22Rv1 (cell line): ENCODE measurements at regions not wholly inside any gene's neighbourhood (a gene's known extent, or its start where the extent isn't known, plus 50 kb on each side); places are given as distances from the start of the nearest gene placed in this dataset.
"Not testable (repeated sequence)": the region's sequence is repeated elsewhere in the genome, so short reads cannot be mapped to it uniquely, and the experiment has no call there.

Experiments
- H3K27ac ChIP-seq: fragments of 450-650 bp; 2 replicates; pipeline ENCODE4 v1.5.1; 2017
- ZFX ChIP-seq: fragments of 450-650 bp; IDR thresholded peaks from 2 replicates; pipeline ENCODE4 v1.6.1; 2017; ENCODE audit warnings: antibody characterized with exemption, borderline replicate concordance
- TF ChIP-seq, protein P1 (sequence below): fragments of 450-650 bp; IDR thresholded peaks from 2 replicates; pipeline ENCODE4 v1.5.1; 2017; ENCODE audit warnings: mild to moderate bottlenecking

DNA sequence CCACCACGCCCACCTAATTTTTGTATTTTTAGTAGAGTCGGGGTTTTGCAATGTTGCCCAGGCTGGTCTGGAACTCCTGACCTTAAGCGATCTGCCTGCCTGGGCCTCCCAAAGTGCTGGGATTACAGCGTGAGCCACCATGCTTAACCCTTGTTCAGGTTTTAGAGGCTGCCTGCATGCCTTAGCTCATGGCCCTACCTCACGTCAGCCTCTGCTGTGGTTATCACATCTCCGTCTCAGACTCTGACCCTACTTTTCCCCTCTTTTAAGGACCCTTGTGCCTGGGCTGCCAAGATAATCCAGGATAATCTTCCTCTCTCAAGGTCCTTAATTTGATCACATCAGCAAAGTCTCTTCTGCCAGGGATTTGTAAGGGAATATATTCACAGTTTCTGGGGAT lies 98.2 kb upstream of the PMAIP1 start:
- TF ChIP-seq ZFX: no peak
- TF ChIP-seq, protein P1, sequence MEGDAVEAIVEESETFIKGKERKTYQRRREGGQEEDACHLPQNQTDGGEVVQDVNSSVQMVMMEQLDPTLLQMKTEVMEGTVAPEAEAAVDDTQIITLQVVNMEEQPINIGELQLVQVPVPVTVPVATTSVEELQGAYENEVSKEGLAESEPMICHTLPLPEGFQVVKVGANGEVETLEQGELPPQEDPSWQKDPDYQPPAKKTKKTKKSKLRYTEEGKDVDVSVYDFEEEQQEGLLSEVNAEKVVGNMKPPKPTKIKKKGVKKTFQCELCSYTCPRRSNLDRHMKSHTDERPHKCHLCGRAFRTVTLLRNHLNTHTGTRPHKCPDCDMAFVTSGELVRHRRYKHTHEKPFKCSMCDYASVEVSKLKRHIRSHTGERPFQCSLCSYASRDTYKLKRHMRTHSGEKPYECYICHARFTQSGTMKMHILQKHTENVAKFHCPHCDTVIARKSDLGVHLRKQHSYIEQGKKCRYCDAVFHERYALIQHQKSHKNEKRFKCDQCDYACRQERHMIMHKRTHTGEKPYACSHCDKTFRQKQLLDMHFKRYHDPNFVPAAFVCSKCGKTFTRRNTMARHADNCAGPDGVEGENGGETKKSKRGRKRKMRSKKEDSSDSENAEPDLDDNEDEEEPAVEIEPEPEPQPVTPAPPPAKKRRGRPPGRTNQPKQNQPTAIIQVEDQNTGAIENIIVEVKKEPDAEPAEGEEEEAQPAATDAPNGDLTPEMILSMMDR: no peak
- no peak overlapping the region for H3K27ac ChIP-seq

DNA sequence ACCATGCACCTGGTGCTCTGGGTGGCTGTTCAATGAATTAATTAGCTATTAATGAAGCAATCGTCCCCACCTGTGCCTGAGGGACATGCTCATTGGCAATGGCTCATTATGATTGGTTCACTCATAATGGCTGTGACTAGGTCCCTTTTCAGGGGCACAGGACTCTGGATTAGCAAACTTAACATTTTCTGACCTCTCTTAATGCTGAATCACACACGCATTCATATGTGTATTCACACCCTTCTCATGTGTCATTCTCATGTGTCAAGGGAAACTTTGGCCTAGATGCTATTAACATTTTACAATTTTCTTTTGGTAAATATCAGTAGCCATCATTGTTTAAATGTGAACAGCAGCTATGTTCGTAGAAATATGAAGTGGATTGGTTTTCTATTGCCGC lies 98.9 kb upstream of the PMAIP1 start:
- no peak overlapping the region for H3K27ac ChIP-seq
- TF ChIP-seq, protein P1: no peak
- TF ChIP-seq ZFX: no peak

GRCh38 chr18:59799383-59800015 lies 100.3 kb upstream of the PMAIP1 start:
- no peak overlapping the region for H3K27ac ChIP-seq
- TF ChIP-seq, protein P1: no peak
- no peak for TF ChIP-seq ZFX

DNA sequence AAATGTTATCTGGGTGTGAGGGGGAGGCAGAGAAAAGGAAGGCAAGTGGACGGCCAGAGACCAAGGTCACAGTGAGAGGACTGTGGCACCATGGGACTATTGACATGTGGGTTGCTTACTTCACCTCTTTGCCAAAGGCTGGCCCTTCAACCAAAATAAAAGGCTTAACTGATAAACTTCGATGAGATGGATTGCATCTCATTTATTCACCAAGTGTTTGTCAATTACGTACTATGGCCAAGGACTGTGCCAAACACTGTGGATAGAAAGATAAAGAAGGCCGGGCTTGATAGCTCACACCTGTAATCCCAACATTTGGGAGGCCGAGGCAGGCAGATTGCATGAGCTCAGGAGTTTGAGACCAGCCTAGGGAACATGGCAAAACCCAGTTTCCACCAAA lies 98.7 kb upstream of the CCBE1 start:
- no peak for TF ChIP-seq ZFX
- TF ChIP-seq, protein P1: no peak
- no peak overlapping the region for H3K27ac ChIP-seq

DNA sequence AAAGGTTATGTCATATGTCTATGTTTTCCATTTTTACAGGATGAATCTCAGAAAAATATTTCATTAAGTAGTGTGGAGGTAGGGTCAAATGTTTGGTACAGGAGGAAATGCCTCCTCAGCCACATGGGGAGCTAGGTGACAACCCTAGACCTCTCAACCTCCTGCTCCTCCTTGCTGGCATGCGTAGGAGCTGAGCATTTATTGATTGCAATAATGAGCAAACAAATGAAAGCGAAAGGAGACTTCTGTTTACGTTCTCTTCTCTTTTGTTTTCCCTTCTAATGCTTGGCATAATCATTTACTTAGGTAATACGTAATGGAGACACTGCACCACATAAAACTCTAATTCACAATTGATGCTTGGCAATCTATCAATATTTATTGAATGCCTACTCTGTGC lies 95.1 kb upstream of the CCBE1 start:
- no peak overlapping the region for H3K27ac ChIP-seq
- TF ChIP-seq, protein P1: no peak
- no peak for TF ChIP-seq ZFX

- H3K27ac ChIP-seq: not testable (repeated sequence)
Observed at GRCh38 chr18:59790346-59790936, 93.2 kb upstream of the CCBE1 start.

DNA sequence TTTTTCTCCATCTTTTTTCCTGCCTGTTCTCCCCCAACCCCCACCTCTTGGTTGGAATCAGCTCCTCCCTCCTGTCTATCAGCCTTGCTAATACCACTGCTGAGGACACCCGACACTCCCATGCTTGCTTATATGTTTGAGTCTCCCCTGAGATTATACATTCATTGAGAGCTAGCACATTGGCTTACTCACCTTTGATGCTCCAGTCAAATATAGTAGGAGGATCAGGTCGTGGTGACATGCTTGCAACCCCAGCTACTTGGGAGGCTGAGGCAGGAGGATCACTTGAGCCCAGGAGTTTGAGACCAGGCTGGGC lies 91.5 kb upstream of the CCBE1 start:
- no peak for TF ChIP-seq ZFX
- TF ChIP-seq, protein P1: no peak
- no peak overlapping the region for H3K27ac ChIP-seq
